Activated naive CD4-positive, alpha-beta T cell treated with anti-CD3 and anti-CD28 coated beads, Interleukin-2, amount 50 U/mL, for 72 hours (primary cell): ENCODE measurements at regions not wholly inside any gene's neighbourhood (a gene's known extent, or its start where the extent isn't known, plus 50 kb on each side); places are given as distances from the start of the nearest gene placed in this dataset.

Experiments
- ATAC-seq, 2 donors: fragments of 150-1000 bp; cut with Tn5 transposase; 2 replicates each; pipeline ENCODE4 v1.10.0; 2021; ENCODE audit warnings: mild to moderate bottlenecking in 2 of 2, moderate library complexity in 2 of 2
- DNase-seq, 2 donors: peaks; one replicate each; pipeline ENCODE4 v3.0.0; 2021 to 2022; ENCODE audit warnings: low spot score in 2 of 2
- H3K27ac Mint-ChIP-seq, 2 donors: one replicate each; pipeline ENCODE4 v1.8.0; 2022; ENCODE audit warnings: mild to moderate bottlenecking in 2 of 2, mixed read lengths in 2 of 2
- H3K36me3 Mint-ChIP-seq, 2 donors: one replicate each; pipeline ENCODE4 v1.8.0; 2022; ENCODE audit warnings: mixed read lengths in 2 of 2
- H3K9me3 Mint-ChIP-seq, 2 donors: one replicate each; pipeline ENCODE4 v1.8.0; 2022; ENCODE audit warnings: mixed read lengths in 2 of 2

DNA sequence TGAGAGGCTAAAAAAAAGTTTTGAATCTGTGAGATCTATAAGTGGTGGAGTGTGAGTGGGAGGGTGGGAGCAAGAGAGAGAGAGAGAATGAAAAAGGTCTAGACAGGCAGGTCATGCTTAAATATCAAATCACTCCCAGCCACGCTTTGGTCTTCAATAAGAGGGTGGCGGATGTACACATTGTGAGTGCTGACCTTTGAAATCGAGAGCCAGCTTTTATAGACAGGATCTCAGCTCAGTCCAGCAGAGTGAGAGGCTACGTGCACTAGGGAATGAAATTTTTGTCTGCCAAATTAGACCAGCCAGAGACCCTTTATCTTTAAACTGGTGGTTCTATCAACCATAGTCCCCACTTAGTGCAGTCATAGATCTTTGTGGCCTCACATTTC, 342.3 kb upstream of the PROK2 start:
- ATAC-seq (no peak), DNase-seq (no peak)
- H3K36me3 Mint-ChIP-seq = no peaks in the 10 kb centered on the region
- H3K27ac Mint-ChIP-seq = no peak overlapping the region
- H3K9me3 Mint-ChIP-seq = peaks cover 0 to 14% of the 10 kb centered on the region in 2 donors

GRCh38 chr3:72126441-72127223, 341.7 kb upstream of the PROK2 start:
- Mint-ChIP-seq H3K9me3 (peaks cover 0 to 14% of the 10 kb centered on the region in 2 donors), H3K27ac (no peak overlapping the region), H3K36me3 (no peaks in the 10 kb centered on the region)
- ATAC-seq (no peak), DNase-seq (no peak)

DNA sequence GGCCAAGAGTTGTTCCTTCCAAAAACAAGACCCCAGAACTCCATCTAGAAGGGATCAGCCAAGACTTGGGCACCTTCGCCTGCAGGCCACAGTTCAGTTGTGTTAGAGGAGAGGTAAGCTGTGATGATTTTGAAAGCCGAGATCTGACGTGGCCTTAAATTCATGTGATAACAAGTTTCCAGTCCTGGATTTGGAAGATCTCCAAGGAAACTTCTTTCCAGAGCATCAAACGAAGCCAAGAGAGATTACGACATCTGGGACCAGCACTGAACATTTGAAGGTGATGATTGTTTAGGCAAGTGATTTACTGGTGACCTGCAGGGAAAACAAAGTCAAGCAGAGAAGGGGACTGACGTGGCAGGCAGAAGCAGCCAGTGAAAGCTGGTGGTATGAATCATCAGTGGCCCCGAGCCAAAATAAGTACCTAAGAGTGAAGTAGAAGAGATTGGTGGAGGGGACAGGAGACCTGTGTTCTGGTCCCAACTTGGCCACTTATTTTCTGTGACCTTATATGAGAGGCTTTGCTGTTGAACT, 339.0 kb upstream of the PROK2 start:
- Mint-ChIP-seq H3K36me3 (no peaks in the 10 kb centered on the region), H3K27ac (no peak overlapping the region), H3K9me3 (peaks cover 0 to 4% of the 10 kb centered on the region in 2 donors)
- ATAC-seq (peak in 1 of 2 donors; percentile 63), DNase-seq (peak in 1 of 2 donors; percentile 20)

DNA sequence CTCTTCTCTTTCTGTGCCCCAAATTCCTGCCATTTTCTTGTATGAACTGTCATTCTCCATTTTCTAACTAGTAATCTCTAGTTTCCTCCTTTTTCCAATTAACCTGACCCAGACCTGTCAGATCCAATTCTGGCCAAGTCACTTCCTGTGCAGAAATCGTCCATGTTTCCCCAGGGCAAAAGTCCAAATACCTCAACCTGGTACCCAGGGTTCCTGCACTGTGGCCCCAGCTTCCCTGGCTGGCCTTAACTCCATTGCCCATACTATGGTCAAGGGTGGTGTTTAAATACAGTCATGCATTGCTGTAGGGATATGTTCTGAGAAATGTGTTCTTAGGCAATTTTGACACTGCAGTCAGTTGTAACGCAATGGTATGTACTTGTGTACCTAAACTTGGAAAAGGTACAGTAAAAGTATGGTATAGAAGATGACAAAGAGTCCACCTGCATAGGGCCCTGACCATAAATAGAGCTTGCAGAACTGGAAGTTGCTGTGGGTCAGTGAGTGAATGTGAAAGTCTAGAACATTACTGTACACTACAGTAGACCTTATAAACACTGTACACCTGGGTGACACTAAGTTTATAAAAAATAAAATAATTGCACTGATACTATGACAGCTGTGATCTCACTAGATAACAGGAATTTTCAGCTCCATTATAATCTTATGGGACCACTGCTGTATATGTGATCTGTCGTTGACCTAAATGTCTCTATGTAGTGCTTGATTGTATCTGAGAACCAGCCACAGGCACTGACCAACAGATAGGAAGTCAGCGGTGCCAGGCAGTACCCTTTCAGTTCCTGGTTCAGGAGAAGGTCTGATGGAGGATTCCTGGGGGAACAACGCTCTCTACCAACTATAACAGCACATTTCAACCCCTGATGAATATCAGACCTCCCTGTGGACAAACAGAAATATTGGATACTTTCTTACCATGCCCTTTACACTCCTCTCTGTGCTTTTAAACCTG, 336.1 kb upstream of the PROK2 start:
- no peak for ATAC-seq
- Mint-ChIP-seq H3K27ac (no peak overlapping the region), H3K36me3 (no peaks in the 10 kb centered on the region), H3K9me3 (no peaks in the 10 kb centered on the region)
- DNase-seq = no peak

GRCh38 chr3:72120039-72120438, 335.1 kb upstream of the PROK2 start:
- no peak for DNase-seq
- no peak for ATAC-seq
- H3K9me3 Mint-ChIP-seq = no peaks in the 10 kb centered on the region

GRCh38 chr3:72118628-72119027, 333.7 kb upstream of the PROK2 start:
- Mint-ChIP-seq H3K9me3 (no peaks in the 10 kb centered on the region), H3K36me3 (no peaks in the 10 kb centered on the region), H3K27ac (no peak overlapping the region)
- DNase-seq (no peak), ATAC-seq (no peak)

More at GRCh38 chr3:72120039-72120438, 335.1 kb upstream of the PROK2 start:
- Mint-ChIP-seq H3K27ac (no peak overlapping the region), H3K36me3 (no peaks in the 10 kb centered on the region)

GRCh38 chr3:72116226-72116625, 331.3 kb upstream of the PROK2 start:
- no peak for DNase-seq
- ATAC-seq = no peak
- H3K36me3 Mint-ChIP-seq = no peaks in the 10 kb centered on the region
- no peak overlapping the region for H3K27ac Mint-ChIP-seq
- no peaks in the 10 kb centered on the region for H3K9me3 Mint-ChIP-seq

DNA sequence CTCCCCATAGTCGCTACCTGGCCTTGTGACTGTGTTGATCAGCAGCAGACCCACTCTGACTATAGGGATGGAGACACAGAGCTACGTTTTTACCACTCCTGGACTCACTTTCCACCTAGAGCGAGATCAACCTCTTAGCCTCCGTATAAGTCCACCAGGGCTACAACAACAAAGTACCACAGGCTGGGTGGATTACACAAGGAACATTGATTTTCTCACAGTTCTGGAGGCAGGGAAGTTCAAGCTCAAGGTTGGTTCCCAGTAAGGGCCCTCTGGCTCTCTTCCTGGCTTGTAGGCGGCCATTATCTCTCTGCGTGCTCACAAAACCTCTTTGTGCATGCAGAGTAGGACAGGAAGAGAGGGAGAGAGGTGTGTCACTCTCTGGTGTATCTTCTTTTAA, 330.4 kb upstream of the PROK2 start:
- Mint-ChIP-seq H3K27ac (no peak overlapping the region), H3K9me3 (no peaks in the 10 kb centered on the region), H3K36me3 (no peaks in the 10 kb centered on the region)
- ATAC-seq (no peak), DNase-seq (no peak)

- ATAC-seq = no peak
- Mint-ChIP-seq H3K36me3 (no peaks in the 10 kb centered on the region), H3K27ac (no peak overlapping the region), H3K9me3 (no peaks in the 10 kb centered on the region)
- DNase-seq = no peak
Measured at GRCh38 chr3:72114773-72115172, 329.8 kb upstream of the PROK2 start.

- Mint-ChIP-seq H3K27ac (no peak overlapping the region), H3K9me3 (no peaks in the 10 kb centered on the region), H3K36me3 (no peaks in the 10 kb centered on the region)
- DNase-seq (no peak), ATAC-seq (no peak)
Measured at GRCh38 chr3:72113964-72114363, 329.0 kb upstream of the PROK2 start.

GRCh38 chr3:72113564-72113963, 328.6 kb upstream of the PROK2 start:
- no peak for ATAC-seq
- Mint-ChIP-seq H3K27ac (no peak overlapping the region), H3K9me3 (no peaks in the 10 kb centered on the region), H3K36me3 (no peaks in the 10 kb centered on the region)
- no peak for DNase-seq

- Mint-ChIP-seq H3K9me3 (no peaks in the 10 kb centered on the region), H3K36me3 (no peaks in the 10 kb centered on the region), H3K27ac (no peak overlapping the region)
- DNase-seq (no peak), ATAC-seq (no peak)
Measured at GRCh38 chr3:72112435-72112834, 327.5 kb upstream of the PROK2 start.

- H3K36me3 Mint-ChIP-seq = no peaks in the 10 kb centered on the region
- no peaks in the 10 kb centered on the region for H3K9me3 Mint-ChIP-seq
- H3K27ac Mint-ChIP-seq = no peak overlapping the region
- no peak for ATAC-seq
- DNase-seq = no peak
Measured at GRCh38 chr3:72111265-72112205, 326.6 kb upstream of the PROK2 start.

- ATAC-seq (no peak), DNase-seq (no peak)
- Mint-ChIP-seq H3K27ac (no peak overlapping the region), H3K9me3 (no peaks in the 10 kb centered on the region), H3K36me3 (no peaks in the 10 kb centered on the region)
Measured at GRCh38 chr3:72109327-72110259, 324.6 kb upstream of the PROK2 start.

- Mint-ChIP-seq H3K9me3 (no peaks in the 10 kb centered on the region), H3K36me3 (no peaks in the 10 kb centered on the region), H3K27ac (no peak overlapping the region)
- DNase-seq (no peak), ATAC-seq (no peak)
Measured at GRCh38 chr3:72105306-72105705, 320.4 kb upstream of the PROK2 start.
